ENCODE measurements at regions not wholly inside any gene's neighbourhood (a gene's known extent, or its start where the extent isn't known, plus 50 kb on each side); places are given as distances from the start of the nearest gene placed in this dataset.

DNA sequence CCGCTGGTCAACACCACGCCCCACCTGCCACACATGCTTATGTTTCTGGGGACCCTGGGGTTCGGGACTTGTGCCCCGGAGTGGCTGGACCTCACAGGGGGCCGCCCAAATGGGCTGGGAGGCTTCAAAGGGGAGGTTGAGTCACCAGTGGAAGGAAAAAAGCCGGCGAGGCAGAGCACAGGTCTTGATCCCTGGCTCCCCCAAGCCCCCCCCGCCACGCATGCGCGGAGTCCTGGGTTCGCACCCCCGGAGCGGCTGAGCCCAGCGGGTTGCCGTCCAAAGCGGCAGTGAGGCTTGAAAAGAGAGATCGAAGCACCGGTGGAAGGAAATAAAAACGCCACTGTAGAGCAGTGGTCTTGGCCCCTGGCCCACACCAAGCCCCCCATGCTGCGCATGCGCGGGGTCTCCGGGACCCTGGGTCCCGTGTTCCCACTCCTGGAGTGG, 313.5 kb downstream of the ALG10 start (continued):
- TF ChIP-seq, protein P1, sequence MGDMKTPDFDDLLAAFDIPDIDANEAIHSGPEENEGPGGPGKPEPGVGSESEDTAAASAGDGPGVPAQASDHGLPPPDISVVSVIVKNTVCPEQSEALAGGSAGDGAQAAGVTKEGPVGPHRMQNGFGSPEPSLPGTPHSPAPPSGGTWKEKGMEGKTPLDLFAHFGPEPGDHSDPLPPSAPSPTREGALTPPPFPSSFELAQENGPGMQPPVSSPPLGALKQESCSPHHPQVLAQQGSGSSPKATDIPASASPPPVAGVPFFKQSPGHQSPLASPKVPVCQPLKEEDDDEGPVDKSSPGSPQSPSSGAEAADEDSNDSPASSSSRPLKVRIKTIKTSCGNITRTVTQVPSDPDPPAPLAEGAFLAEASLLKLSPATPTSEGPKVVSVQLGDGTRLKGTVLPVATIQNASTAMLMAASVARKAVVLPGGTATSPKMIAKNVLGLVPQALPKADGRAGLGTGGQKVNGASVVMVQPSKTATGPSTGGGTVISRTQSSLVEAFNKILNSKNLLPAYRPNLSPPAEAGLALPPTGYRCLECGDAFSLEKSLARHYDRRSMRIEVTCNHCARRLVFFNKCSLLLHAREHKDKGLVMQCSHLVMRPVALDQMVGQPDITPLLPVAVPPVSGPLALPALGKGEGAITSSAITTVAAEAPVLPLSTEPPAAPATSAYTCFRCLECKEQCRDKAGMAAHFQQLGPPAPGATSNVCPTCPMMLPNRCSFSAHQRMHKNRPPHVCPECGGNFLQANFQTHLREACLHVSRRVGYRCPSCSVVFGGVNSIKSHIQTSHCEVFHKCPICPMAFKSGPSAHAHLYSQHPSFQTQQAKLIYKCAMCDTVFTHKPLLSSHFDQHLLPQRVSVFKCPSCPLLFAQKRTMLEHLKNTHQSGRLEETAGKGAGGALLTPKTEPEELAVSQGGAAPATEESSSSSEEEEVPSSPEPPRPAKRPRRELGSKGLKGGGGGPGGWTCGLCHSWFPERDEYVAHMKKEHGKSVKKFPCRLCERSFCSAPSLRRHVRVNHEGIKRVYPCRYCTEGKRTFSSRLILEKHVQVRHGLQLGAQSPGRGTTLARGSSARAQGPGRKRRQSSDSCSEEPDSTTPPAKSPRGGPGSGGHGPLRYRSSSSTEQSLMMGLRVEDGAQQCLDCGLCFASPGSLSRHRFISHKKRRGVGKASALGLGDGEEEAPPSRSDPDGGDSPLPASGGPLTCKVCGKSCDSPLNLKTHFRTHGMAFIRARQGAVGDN (IDR thresholded peaks at IDR 0.05) = no peak
- TF ChIP-seq, protein P2, sequence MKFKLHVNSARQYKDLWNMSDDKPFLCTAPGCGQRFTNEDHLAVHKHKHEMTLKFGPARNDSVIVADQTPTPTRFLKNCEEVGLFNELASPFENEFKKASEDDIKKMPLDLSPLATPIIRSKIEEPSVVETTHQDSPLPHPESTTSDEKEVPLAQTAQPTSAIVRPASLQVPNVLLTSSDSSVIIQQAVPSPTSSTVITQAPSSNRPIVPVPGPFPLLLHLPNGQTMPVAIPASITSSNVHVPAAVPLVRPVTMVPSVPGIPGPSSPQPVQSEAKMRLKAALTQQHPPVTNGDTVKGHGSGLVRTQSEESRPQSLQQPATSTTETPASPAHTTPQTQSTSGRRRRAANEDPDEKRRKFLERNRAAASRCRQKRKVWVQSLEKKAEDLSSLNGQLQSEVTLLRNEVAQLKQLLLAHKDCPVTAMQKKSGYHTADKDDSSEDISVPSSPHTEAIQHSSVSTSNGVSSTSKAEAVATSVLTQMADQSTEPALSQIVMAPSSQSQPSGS (IDR thresholded peaks at IDR 0.05; ENCODE audit: low read length) = no peak
- TF ChIP-seq ZNF384 (IDR thresholded peaks at IDR 0.05; ENCODE audit: borderline replicate concordance, low read depth, low read length) = no peak
- no peak for TF ChIP-seq BCL11A (IDR thresholded peaks at IDR 0.05; ENCODE audit: low read depth, low read length)
- TF ChIP-seq, protein P3, sequence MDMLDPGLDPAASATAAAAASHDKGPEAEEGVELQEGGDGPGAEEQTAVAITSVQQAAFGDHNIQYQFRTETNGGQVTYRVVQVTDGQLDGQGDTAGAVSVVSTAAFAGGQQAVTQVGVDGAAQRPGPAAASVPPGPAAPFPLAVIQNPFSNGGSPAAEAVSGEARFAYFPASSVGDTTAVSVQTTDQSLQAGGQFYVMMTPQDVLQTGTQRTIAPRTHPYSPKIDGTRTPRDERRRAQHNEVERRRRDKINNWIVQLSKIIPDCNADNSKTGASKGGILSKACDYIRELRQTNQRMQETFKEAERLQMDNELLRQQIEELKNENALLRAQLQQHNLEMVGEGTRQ (IDR thresholded peaks at IDR 0.05; ENCODE audit: borderline replicate concordance, low read depth, low read length) = no peak
